H9 (cell line): ENCODE measurements at regions not wholly inside any gene's neighbourhood (a gene's known extent, or its start where the extent isn't known, plus 50 kb on each side); places are given as distances from the start of the nearest gene placed in this dataset.

Experiments used
- DNase-seq: peaks from one replicate; pipeline ENCODE4 v3.0.0-alpha.2; 2017
- H2AFZ ChIP-seq: one replicate; pipeline ENCODE4 v1.6.1; 2013; ENCODE audit warnings: mild to moderate bottlenecking, low read length, control low read depth, moderate library complexity
- H2AK5ac ChIP-seq: 2 replicates; pipeline ENCODE4 v1.6.1; 2013; ENCODE audit warnings: low read length, control low read depth, mixed read lengths; ENCODE audit not compliant: insufficient read length
- H2BK120ac ChIP-seq: one replicate; pipeline ENCODE4 v1.6.1; 2013; ENCODE audit warnings: low read depth, mild to moderate bottlenecking, low read length, control low read depth, inconsistent platforms; ENCODE audit not compliant: poor library complexity, severe bottlenecking
- H2BK12ac ChIP-seq: 2 replicates; pipeline ENCODE4 v1.6.1; 2013; ENCODE audit warnings: low read length, control low read depth, mixed read lengths, low read depth; ENCODE audit not compliant: insufficient read length
- H2BK15ac ChIP-seq: 2 replicates; pipeline ENCODE4 v1.6.1; 2013; ENCODE audit warnings: low read depth, low read length, control low read depth
- H2BK20ac ChIP-seq: one replicate; pipeline ENCODE4 v1.6.1; 2013; ENCODE audit warnings: low read depth, mild to moderate bottlenecking, low read length, control low read depth, inconsistent platforms; ENCODE audit not compliant: poor library complexity, severe bottlenecking
- H2BK5ac ChIP-seq: 2 replicates; pipeline ENCODE4 v1.6.1; 2013; ENCODE audit warnings: low read length, control low read depth, mixed read lengths; ENCODE audit not compliant: insufficient read length
- H3K14ac ChIP-seq: 2 replicates; pipeline ENCODE4 v1.6.1; 2013; ENCODE audit warnings: low read length, control low read depth; ENCODE audit not compliant: insufficient read depth
- H3K18ac ChIP-seq: 2 replicates; pipeline ENCODE4 v1.6.1; 2013; ENCODE audit warnings: low read depth, mild to moderate bottlenecking, mixed read lengths, low read length, control low read depth; ENCODE audit not compliant: insufficient read length
- H3K23ac ChIP-seq: 2 replicates; pipeline ENCODE4 v1.6.1; 2013; ENCODE audit warnings: low read length, control low read depth, mixed read lengths, low read depth; ENCODE audit not compliant: insufficient read length
- H3K23me2 ChIP-seq: 2 replicates; pipeline ENCODE4 v1.6.1; 2013; ENCODE audit warnings: low read depth, mild to moderate bottlenecking, mixed read lengths, low read length, control low read depth; ENCODE audit not compliant: insufficient read length, poor library complexity, severe bottlenecking
- H3K27ac ChIP-seq: 2 replicates; pipeline ENCODE4 v1.5.1; 2013; ENCODE audit warnings: low read length, control low read depth, mixed read lengths, low read depth; ENCODE audit not compliant: insufficient read length
- H3K27me3 ChIP-seq: 2 replicates; pipeline ENCODE4 v1.6.1; 2013; ENCODE audit warnings: low read length, control low read depth, inconsistent platforms; ENCODE audit not compliant: insufficient read depth
- H3K4ac ChIP-seq: 2 replicates; pipeline ENCODE4 v1.6.1; 2013; ENCODE audit warnings: low read depth, mild to moderate bottlenecking, control low read depth, inconsistent platforms, low read length, moderate library complexity
- H3K4me1 ChIP-seq: 2 replicates; pipeline ENCODE4 v1.6.1; 2013; ENCODE audit warnings: low read length, control low read depth, inconsistent platforms; ENCODE audit not compliant: insufficient read depth
- H3K4me2 ChIP-seq: 2 replicates; pipeline ENCODE4 v1.6.1; 2013; ENCODE audit warnings: low read length, control low read depth, mixed read lengths; ENCODE audit not compliant: insufficient read length, insufficient read depth
- H3K56ac ChIP-seq: 2 replicates; pipeline ENCODE4 v1.6.1; 2013; ENCODE audit warnings: low read depth, mild to moderate bottlenecking, mixed read lengths, low read length, control low read depth; ENCODE audit not compliant: insufficient read length
- H3K79me1 ChIP-seq: 2 replicates; pipeline ENCODE4 v1.6.1; 2013; ENCODE audit warnings: low read depth, mild to moderate bottlenecking, moderate library complexity, low read length, control low read depth, inconsistent platforms; ENCODE audit not compliant: insufficient read depth, poor library complexity, severe bottlenecking
- H3K79me2 ChIP-seq: 2 replicates; pipeline ENCODE4 v1.6.1; 2013; ENCODE audit warnings: low read length, control low read depth, inconsistent platforms; ENCODE audit not compliant: insufficient read depth
- H3K9ac ChIP-seq: 2 replicates; pipeline ENCODE4 v1.6.1; 2013; ENCODE audit warnings: low read length, control low read depth, mixed read lengths; ENCODE audit not compliant: insufficient read length; ENCODE audit errors: extremely low read depth
- H3K9me3 ChIP-seq: one replicate; pipeline ENCODE4 v1.6.1; 2013; ENCODE audit warnings: low read depth, low read length, inconsistent platforms; ENCODE audit not compliant: control insufficient read depth
- H3T11ph ChIP-seq: one replicate; pipeline ENCODE4 v1.6.1; 2013; ENCODE audit warnings: mild to moderate bottlenecking, low read length, control low read depth, inconsistent platforms
- H4K20me1 ChIP-seq: one replicate; pipeline ENCODE4 v1.6.1; 2013; ENCODE audit not compliant: control insufficient read depth, insufficient read length, insufficient read depth
- H4K5ac ChIP-seq: 2 replicates; pipeline ENCODE4 v1.6.1; 2013; ENCODE audit warnings: low read depth, mild to moderate bottlenecking, mixed read lengths, low read length, control low read depth; ENCODE audit not compliant: insufficient read length
- H4K8ac ChIP-seq: replicated peaks from 2 replicates; pipeline ENCODE4 v1.6.1; 2013; ENCODE audit warnings: low read length, control low read depth, mixed read lengths, low read depth; ENCODE audit not compliant: insufficient read length
- H4K91ac ChIP-seq: 2 replicates; pipeline ENCODE4 v1.6.1; 2013; ENCODE audit warnings: low read depth, mild to moderate bottlenecking, moderate library complexity, mixed read lengths, low read length, control low read depth; ENCODE audit not compliant: insufficient read length
- H3K27ac Mint-ChIP-seq, 3 experiments: 2 replicates in 2 of 3; 3 replicates in 1 of 3; pipeline ENCODE4 v1.8.0; 2020 to 2021; ENCODE audit warnings: mixed read lengths in 3 of 3, mild to moderate bottlenecking in 1 of 3, moderate library complexity in 1 of 3
- H3K27me3 Mint-ChIP-seq: 2 replicates; pipeline ENCODE4 v1.8.0; 2021; ENCODE audit warnings: low read depth, mild to moderate bottlenecking, moderate library complexity, mixed read lengths
- H3K36me3 Mint-ChIP-seq, 3 experiments: 2 replicates in 2 of 3; 3 replicates in 1 of 3; pipeline ENCODE4 v1.8.0; 2020 to 2021; ENCODE audit warnings: low read depth in 3 of 3, mixed read lengths in 3 of 3; ENCODE audit not compliant: insufficient read depth in 1 of 3
- H3K4me1 Mint-ChIP-seq, 2 experiments: 2 replicates each; pipeline ENCODE4 v1.8.0; 2020; ENCODE audit warnings: mixed read lengths in 2 of 2
- H3K4me3 Mint-ChIP-seq, 2 experiments: 2 replicates in 1 of 2; 3 replicates in 1 of 2; pipeline ENCODE4 v1.8.0; 2020 to 2021; ENCODE audit warnings: mild to moderate bottlenecking in 2 of 2, mixed read lengths in 2 of 2, moderate library complexity in 1 of 2
- H3K9me3 Mint-ChIP-seq, 2 experiments: 2 replicates in 1 of 2; 3 replicates in 1 of 2; pipeline ENCODE4 v1.8.0; 2020; ENCODE audit warnings: mild to moderate bottlenecking in 2 of 2, mixed read lengths in 2 of 2, moderate library complexity in 1 of 2
- CTCF ChIP-seq: fragments of 200-600 bp; sonication (generic); conservative IDR thresholded peaks from 3 replicates; pipeline ENCODE4 v1.8.0; 2021; ENCODE audit warnings: antibody characterized with exemption, mild to moderate bottlenecking
- WGBS: extraction: QIAGEN DNeasy Blood & Tissue Kit; methylation state at CpG from one replicate; pipeline ENCODE4 v1.1.7; 2013; ENCODE audit warnings: missing lambda C conversion rate, low lambda C conversion rate, mixed read lengths; ENCODE audit not compliant: insufficient read length; ENCODE audit errors: extremely low coverage; 5-methylcytosine and 5-hydroxymethylcytosine counted together

GRCh38 chr16:86389566-86390328 is 120.6 kb upstream of the FOXF1 start:
- Histone ChIP-seq H2BK12ac (no peak overlapping the region), H3K27me3 (no peaks in the 10 kb centered on the region), H4K5ac (no peak overlapping the region), H2AK5ac (no peak overlapping the region), H3K18ac (no peak overlapping the region), H2BK20ac (no peak overlapping the region), H3K79me1 (no peaks in the 10 kb centered on the region), H3K4me1 (no peaks in the 10 kb centered on the region), H4K8ac (no peak overlapping the region), H3K4me2 (no peak overlapping the region), H3K4ac (no peak overlapping the region), H3K14ac (no peak overlapping the region), H3K9ac (no peak overlapping the region), H3K23me2 (no peaks in the 10 kb centered on the region), H2AFZ (no peak overlapping the region), H3K56ac (no peak overlapping the region), H3K79me2 (no peaks in the 10 kb centered on the region), H2BK120ac (no peak overlapping the region), H3T11ph (no peak overlapping the region), H2BK15ac (no peak overlapping the region), H3K27ac (no peak overlapping the region), H2BK5ac (no peak overlapping the region), H3K23ac (no peak overlapping the region), H3K9me3 (no peaks in the 10 kb centered on the region), H4K20me1 (no peaks in the 10 kb centered on the region), H4K91ac (no peak overlapping the region)
- Mint-ChIP-seq H3K36me3 (no peaks in the 10 kb centered on the region), H3K27ac (no peak overlapping the region), H3K4me1 (peaks cover 0 to 2% of the 10 kb centered on the region in 2 experiments; a peak in 1 of 4 replicates), H3K9me3 (no peaks in the 10 kb centered on the region; a peak in 1 of 5 replicates), H3K4me3 (no peak overlapping the region), H3K27me3 (peaks cover 11% of the 10 kb centered on the region)
- no peak for DNase-seq
- no peak for TF ChIP-seq CTCF
- no CpG with 5 or more reads among the region's 17 CpGs for WGBS
